SK-N-SH treated with all-trans-retinoic acid at 6 μM for 48 hours (cell line): ENCODE measurements at regions not wholly inside any gene's neighbourhood (a gene's known extent, or its start where the extent isn't known, plus 50 kb on each side); places are given as distances from the start of the nearest gene placed in this dataset.

Experiments
- CREB5 ChIP-seq: fragments of 250-450 bp; sonication (Bioruptor Pico); IDR thresholded peaks from 2 replicates; pipeline ENCODE4 v1.5.1; 2020; ENCODE audit warnings: low read depth, mild to moderate bottlenecking, moderate library complexity
- POU6F1 ChIP-seq: fragments of 250-450 bp; sonication (Bioruptor Pico); IDR thresholded peaks from 2 replicates; pipeline ENCODE4 v1.8.0; 2021; ENCODE audit warnings: low read depth, mild to moderate bottlenecking, moderate library complexity, borderline replicate concordance
- TSHZ2 ChIP-seq: fragments of 250-450 bp; sonication (Bioruptor Pico); IDR thresholded peaks from 2 replicates; pipeline ENCODE4 v1.5.0; 2020; ENCODE audit warnings: mild to moderate bottlenecking, moderate library complexity
- ZNF70 ChIP-seq: fragments of 450-650 bp; formaldehyde crosslinking; IDR thresholded peaks from 2 replicates; pipeline ENCODE4 v1.5.0; 2020; ENCODE audit warnings: mild to moderate bottlenecking, moderate library complexity

GRCh38 chr16:85484347-85485300, 128.5 kb upstream of the GSE1 start:
- TF ChIP-seq ZNF70 (CRISPR knock-in tag), result no peak
- no peak for TF ChIP-seq POU6F1 (CRISPR knock-in tag)
- no peak for TF ChIP-seq CREB5 (CRISPR knock-in tag)
- no peak for TF ChIP-seq TSHZ2 (CRISPR knock-in tag)
